Activated naive CD4-positive, alpha-beta T cell treated with anti-CD3 and anti-CD28 coated beads, Interleukin-2, amount 50 U/mL, for 72 hours (primary cell): ENCODE measurements at regions not wholly inside any gene's neighbourhood (a gene's known extent, or its start where the extent isn't known, plus 50 kb on each side); places are given as distances from the start of the nearest gene placed in this dataset.

Experiments used
- ATAC-seq, 2 donors: fragments of 150-1000 bp; cut with Tn5 transposase; 2 replicates each; pipeline ENCODE4 v1.10.0; 2021; ENCODE audit warnings: mild to moderate bottlenecking in 2 of 2, moderate library complexity in 2 of 2
- DNase-seq, 2 donors: peaks; one replicate each; pipeline ENCODE4 v3.0.0; 2021 to 2022; ENCODE audit warnings: low spot score in 2 of 2
- H3K27ac Mint-ChIP-seq, 2 donors: one replicate each; pipeline ENCODE4 v1.8.0; 2022; ENCODE audit warnings: mild to moderate bottlenecking in 2 of 2, mixed read lengths in 2 of 2
- H3K36me3 Mint-ChIP-seq, 2 donors: one replicate each; pipeline ENCODE4 v1.8.0; 2022; ENCODE audit warnings: mixed read lengths in 2 of 2
- H3K9me3 Mint-ChIP-seq, 2 donors: one replicate each; pipeline ENCODE4 v1.8.0; 2022; ENCODE audit warnings: mixed read lengths in 2 of 2

DNA sequence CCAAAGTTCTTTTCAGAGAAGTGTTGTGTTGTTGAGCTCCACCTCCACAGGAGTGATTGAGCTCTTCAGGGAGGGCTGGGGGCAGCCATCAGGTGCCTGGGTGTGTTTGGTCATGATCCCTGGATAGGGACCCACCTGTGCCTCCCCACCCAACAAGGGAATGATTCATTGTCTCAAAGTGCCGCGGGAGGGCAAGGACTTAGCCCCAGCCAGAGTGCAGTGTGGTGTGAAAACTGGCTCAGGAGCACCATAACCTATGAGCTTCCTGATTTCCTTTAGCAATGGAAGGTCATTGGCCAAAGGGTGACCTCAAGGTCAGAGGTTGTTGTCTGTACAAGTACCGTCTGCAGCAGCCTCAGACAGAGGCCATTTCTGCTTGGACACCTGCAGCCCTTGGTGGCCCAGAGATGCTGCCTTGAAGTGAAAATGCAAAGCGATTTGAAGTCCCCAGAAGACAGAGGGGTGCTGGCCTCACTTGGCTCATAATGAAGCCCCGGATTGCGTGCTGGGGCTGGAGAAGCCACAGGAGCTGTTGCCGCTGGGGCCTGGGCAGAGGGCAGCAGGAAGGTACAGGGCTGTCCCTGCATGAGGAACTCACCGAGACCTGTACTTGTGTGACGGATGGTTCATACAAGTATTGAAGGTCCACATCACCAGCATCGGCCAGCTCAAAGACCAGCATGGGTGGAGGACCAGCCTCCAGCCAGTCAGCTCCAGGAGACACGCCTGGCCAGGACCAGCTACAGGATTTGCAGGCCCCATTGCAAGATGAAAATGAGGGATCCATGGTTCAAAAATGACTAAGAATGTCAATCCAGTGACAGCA is 100.6 kb upstream of the DUSP22 start:
- Mint-ChIP-seq H3K27ac (peak overlapping the region in 1 of 2 donors; percentile 93), H3K9me3 (peaks cover 8 to 15% of the 10 kb centered on the region in 2 donors), H3K36me3 (peaks cover 7% of the 10 kb centered on the region in 2 donors)
- ATAC-seq (no peak), DNase-seq (no peak)

DNA sequence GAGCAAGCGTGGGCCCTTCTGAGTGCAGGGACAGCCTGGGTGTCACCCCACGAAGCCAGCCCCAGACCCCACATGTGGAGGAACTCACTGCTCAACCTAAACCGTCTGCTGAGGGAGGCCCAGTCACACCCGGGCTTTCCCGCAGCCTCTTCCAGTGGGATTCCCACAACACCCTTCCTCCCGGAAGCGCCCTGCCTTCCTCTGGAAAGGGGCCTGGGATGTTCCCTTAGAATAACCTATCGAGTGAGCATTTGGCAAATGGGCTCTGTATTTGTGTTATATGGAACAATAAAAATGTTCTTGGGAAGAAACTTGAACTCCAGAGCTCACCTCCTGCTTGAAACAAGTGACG is 100.0 kb upstream of the DUSP22 start:
- Mint-ChIP-seq H3K9me3 (peaks cover 10 to 17% of the 10 kb centered on the region in 2 donors), H3K36me3 (peaks cover 9 to 10% of the 10 kb centered on the region in 2 donors), H3K27ac (peak overlapping the region in 1 of 2 donors; percentile 93)
- no peak for DNase-seq
- no peak for ATAC-seq

DNA sequence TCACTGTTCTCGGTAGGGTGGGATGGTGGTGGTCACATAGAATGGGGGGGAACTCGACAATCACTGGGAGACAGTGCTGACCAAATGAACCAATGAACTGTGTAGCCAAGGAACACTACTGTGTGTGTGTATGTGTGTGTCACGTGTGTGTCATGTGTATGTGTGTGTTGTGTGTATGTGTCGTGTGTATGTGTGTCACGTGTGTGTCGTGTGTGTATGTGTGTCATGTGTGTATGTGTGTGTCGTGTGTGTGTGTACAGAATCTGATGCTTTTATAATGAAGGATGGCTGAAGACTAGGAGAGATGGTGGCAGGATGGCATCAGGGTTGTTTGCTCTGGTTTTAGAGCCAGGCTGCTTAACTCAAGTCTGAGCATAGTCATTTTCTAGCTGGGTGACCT is 99.1 kb upstream of the DUSP22 start:
- peaks cover 9 to 11% of the 10 kb centered on the region in 2 donors for H3K36me3 Mint-ChIP-seq
- H3K27ac Mint-ChIP-seq, result peak overlapping the region in 1 of 2 donors; percentile 90
- ATAC-seq (no peak), DNase-seq (no peak)
- peaks cover 10 to 17% of the 10 kb centered on the region in 2 donors for H3K9me3 Mint-ChIP-seq

DNA sequence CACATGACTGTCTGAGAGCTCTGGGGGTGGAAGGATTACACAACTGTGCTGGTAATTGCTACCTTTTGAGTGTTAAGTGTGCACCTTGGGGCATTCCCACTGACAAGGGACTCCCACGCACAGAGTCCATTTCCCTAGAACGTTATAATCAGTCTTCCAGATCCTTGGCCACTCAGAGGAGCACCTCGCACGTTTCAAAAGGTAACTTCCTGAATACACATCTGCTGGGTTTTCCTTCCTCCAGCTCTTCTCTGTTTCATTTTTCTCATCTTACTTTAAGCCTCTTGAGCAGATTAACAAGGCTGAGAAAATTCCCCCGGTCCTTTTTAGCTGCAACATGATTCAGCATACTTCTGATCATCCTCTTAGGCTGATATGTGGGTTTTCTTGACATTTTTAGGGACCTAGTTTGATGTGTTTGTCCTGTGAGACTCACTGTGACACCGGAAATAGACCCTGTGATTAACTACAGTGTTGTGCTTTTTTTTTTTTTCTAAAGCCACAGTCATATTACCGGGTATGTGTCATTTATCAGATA is 98.4 kb upstream of the DUSP22 start:
- DNase-seq (peak in 1 of 2 donors; percentile 67), ATAC-seq (peak; percentile 48 to 65)
- peaks cover 9 to 14% of the 10 kb centered on the region in 2 donors for H3K36me3 Mint-ChIP-seq
- H3K27ac Mint-ChIP-seq, result peak overlapping the region; percentile 41 to 90
- H3K9me3 Mint-ChIP-seq, result peaks cover 10 to 17% of the 10 kb centered on the region in 2 donors

DNA sequence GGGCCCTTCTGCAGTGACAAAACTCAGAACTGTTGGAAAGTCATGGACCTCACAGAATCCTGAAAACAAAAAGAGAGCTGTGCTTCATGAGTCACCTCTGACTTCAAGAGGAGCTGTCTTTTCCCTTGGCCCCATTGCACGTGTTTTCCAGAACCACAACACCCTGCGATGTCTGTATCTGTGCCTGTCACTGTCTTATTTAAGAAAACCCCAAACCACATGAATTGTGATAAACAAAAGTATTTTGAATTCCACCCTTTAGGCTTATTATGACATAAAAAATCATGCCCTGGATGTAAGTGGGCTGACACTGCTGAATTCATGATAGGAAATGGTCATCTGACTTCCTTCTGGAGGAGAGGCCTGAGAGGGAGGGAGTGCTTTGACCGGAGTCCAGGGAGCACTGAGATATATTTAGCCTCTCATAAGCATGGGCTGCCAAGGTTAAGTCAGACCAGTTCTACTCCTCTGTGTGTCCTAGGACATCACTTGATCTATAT is 96.4 kb upstream of the DUSP22 start:
- Mint-ChIP-seq H3K9me3 (peaks cover 10 to 17% of the 10 kb centered on the region in 2 donors), H3K27ac (peak overlapping the region in 1 of 2 donors; percentile 90), H3K36me3 (peaks cover 9 to 14% of the 10 kb centered on the region in 2 donors)
- peak in 1 of 2 donors; percentile 77 for DNase-seq
- peak; percentile 64 to 72 for ATAC-seq

DNA sequence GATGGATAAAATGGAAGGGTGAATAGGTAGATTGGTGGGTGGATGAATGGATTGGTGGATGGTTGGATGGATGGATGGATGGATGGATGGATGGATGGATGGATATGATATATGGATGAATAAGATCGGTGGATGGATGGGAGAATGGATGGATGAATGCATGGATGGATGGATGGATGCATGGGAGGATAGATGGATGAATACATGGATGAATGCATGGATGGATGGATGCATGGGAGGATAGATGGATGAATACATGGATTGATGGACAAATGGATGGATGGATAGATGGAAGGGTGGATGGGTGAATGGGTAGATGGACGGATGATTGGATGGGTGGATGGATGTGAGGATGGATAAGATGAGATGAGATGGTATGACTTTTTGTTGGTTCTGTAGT is 95.7 kb upstream of the DUSP22 start:
- H3K9me3 Mint-ChIP-seq, result peaks cover 10 to 17% of the 10 kb centered on the region in 2 donors
- ATAC-seq, result no peak
- H3K27ac Mint-ChIP-seq, result peak overlapping the region in 1 of 2 donors; percentile 90
- H3K36me3 Mint-ChIP-seq, result peaks cover 9 to 14% of the 10 kb centered on the region in 2 donors
- no peak for DNase-seq

DNA sequence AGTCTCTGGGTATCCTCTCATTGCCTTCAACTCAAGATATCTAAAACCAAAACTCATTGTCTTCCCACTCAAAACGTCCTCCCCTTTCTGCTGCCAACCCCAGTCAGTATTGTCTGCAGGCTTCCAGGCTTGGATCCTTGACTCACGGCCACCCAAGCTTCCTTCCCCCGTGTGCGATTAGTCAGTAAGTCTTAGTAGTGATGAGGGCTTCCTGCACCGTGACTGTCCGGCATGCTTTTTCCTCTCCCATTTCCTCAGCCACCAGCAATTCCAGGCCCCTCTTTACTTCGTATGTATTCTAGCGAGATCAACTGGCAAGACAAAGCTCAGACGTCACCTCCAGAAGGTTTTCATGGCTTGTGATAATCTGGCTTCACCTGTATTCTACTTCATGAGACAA is 88.6 kb upstream of the DUSP22 start:
- DNase-seq (no peak), ATAC-seq (no peak)
- Mint-ChIP-seq H3K36me3 (no peaks in the 10 kb centered on the region), H3K27ac (no peak overlapping the region), H3K9me3 (no peaks in the 10 kb centered on the region)

DNA sequence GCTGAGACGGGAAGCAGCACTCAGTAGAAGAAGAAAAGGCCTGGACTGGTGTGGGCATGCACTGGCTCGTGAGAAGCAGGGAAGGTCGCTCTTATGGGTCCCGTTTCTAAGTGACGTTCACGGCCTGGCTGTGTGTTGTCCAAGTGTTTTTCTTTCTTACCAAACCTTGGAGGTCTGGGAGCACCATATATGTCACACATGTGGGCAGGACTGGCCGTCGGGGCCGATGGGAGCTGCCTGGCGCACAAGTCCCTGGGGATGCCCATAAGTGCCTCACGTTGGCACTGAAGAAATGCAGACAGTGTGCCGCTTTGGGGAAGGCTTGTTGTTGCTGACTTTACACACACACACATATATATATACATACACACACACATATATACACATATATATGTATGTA is 86.0 kb upstream of the DUSP22 start:
- no peaks in the 10 kb centered on the region for H3K36me3 Mint-ChIP-seq
- no peaks in the 10 kb centered on the region for H3K9me3 Mint-ChIP-seq

DNA sequence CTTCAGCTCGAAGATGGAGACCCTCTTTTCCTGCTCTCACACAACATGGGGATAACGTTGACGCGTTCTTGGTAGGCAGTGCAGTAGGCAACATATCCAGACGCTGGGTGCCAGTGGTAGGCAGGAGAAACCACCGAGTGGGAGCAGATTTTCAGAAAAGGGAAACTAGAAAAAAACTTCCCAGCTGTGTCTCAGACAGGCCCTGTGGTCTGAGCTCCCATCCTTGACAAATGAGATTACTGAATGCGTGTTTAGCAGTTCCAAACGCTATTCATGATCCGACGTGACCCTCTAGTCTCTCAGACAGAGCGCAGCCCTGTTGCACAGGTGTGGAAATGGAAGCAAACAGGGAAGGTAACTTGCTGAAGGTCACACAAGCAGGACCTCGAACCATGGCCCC is 83.9 kb upstream of the DUSP22 start:
- ATAC-seq, result no peak

More for the DNA sequence above, 86.0 kb upstream of the DUSP22 start:
- ATAC-seq (no peak), DNase-seq (no peak)
- H3K27ac Mint-ChIP-seq, result peak overlapping the region in 1 of 2 donors; percentile 32

DNA sequence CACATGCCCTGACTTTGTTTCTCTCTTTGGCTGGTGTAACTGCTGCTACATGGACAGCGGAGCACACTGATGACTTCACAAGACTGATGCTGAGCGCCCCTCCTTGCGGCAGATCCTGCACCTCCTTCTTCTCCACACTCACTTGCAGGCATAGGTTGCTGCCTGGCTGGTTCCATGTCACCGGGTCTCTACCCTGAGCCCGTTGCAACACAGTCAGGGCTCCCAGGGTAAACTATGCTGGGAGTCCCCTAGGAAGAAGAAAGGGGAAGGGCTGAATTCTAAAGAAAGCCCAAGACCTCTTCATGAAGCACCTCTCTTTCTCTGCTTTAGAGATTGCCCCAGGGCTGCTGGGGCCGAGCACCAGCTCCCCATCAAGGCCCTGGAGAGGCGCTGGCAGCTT is 83.3 kb upstream of the DUSP22 start:
- Mint-ChIP-seq H3K27ac (no peak overlapping the region), H3K9me3 (peaks cover 0 to 8% of the 10 kb centered on the region in 2 donors), H3K36me3 (peaks cover 7 to 14% of the 10 kb centered on the region in 2 donors)
- no peak for ATAC-seq
- DNase-seq, result no peak

More for the DNA sequence above, 83.9 kb upstream of the DUSP22 start:
- Mint-ChIP-seq H3K36me3 (peaks cover 3 to 9% of the 10 kb centered on the region in 2 donors), H3K27ac (no peak overlapping the region), H3K9me3 (peaks cover 0 to 3% of the 10 kb centered on the region in 2 donors)
- DNase-seq, result no peak

DNA sequence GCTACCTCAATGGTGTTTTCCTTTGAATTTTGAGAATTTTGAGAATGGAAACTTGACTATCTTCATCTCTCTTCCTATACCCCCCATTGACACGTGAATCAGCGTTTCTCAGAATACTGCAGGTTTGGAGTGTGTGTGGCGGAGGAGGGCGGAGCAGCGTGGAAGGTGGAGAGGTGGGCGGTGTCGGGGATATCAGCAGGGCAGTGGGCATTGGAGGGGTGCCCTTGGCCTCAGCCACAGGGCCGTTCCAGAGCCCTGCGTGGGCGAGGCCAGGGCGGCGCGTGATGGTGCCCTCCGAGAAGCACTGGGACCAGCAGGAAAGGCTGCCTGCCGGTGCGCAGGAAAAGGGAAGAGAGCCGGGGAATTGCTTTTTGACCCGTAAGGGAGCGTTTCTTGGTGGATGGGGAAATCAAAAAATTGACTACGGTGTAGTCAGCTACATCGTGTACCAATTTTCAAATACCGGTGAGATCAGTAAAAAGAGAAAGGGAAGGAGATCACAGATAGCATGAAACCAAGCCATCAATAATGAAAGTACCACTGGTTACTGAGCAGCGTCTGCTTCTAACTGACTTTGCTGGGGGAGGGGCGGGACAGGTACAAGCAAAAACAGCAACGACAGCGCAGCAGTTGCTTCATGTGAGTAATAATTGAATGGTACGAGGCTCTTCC is 82.7 kb upstream of the DUSP22 start:
- DNase-seq, result peak in 1 of 2 donors; percentile 71
- peak; percentile 88 to 98 for ATAC-seq
- Mint-ChIP-seq H3K36me3 (peaks cover 7 to 21% of the 10 kb centered on the region in 2 donors), H3K27ac (peak overlapping the region; percentile 26 to 47), H3K9me3 (peaks cover 0 to 12% of the 10 kb centered on the region in 2 donors)

DNA sequence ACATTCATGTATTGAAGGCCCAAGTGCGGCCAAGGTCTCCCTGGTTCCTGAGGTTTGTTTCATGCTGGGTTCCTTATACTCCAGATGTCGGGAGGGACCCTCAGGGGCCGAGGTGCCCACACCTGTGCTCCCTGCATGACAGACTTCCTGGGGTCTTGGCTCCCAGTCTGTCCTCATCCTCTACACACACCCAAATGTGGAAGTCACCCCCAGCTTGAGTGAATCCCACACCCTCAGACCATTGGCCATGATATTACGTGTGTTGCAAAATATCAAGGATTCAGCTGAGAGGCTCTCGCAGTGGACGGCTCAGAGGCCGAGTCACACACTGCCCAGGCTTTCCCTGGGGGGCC is 82.2 kb upstream of the DUSP22 start:
- H3K27ac Mint-ChIP-seq, result peak overlapping the region in 1 of 2 donors; percentile 47
- H3K36me3 Mint-ChIP-seq, result peaks cover 7 to 25% of the 10 kb centered on the region in 2 donors
- peaks cover 0 to 13% of the 10 kb centered on the region in 2 donors for H3K9me3 Mint-ChIP-seq
- DNase-seq (no peak), ATAC-seq (no peak)

DNA sequence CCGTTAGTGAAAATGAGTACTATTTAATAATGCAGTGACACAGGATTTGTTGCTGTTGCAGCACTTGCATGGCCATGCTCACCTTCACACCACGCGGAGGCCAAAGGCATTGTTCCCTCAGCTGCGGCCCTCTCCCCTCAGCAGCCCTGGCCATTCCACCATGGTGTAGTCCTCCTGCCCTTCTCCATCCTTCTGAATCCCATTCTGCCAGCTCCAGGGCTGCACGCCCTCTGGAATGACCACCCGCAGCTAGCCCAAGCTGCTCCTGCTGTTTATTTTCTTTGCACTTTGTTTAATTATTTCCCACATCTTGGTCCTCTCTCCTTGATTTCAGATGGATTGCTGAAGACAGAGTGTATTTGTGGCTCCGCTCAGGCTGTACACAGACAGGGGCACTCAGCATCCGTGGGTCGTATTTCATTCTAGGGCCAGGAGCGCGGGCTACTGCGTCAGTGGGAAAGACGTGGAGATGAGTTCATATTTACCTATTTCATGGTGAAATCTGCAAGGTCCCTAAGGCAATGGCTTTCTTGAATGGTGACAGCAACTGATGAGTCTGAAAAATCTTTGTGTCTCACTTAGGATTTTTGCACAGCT is 81.4 kb upstream of the DUSP22 start:
- no peak for DNase-seq
- peaks cover 7 to 25% of the 10 kb centered on the region in 2 donors for H3K36me3 Mint-ChIP-seq
- peaks cover 0 to 13% of the 10 kb centered on the region in 2 donors for H3K9me3 Mint-ChIP-seq
- ATAC-seq, result no peak
- H3K27ac Mint-ChIP-seq, result no peak overlapping the region

DNA sequence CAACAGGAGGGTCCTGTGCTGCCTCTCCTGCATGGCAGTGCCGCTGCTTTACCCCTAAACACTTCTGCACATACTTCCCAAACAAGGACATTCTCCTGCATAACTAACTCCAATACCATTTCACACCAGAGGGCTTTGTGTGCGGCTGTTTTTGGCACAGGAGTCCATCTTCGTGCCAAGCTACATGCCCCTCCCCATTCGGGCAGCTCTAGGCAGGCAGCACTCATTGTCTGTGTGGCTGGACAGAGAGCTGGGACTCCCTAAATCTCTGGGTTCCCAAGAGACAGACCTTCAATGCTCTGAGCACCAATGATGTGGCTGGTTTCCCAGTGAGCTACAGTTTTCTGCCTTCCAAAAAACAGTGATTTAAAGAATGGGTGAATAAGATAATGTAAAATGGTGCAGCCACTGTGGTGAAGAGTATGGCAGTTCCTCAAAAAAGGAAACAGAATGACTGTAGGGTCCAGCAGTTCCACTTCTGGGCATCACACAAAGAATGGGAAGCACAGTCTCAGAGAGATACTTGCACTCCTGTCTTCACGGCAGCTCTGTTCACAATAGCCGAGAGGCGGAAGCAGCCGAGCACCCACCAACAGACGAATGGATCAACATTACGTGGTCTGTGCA is 80.3 kb upstream of the DUSP22 start:
- Mint-ChIP-seq H3K27ac (no peak overlapping the region), H3K36me3 (peaks cover 7 to 28% of the 10 kb centered on the region in 2 donors), H3K9me3 (peaks cover 0 to 15% of the 10 kb centered on the region in 2 donors)
- DNase-seq, result no peak
- no peak for ATAC-seq

DNA sequence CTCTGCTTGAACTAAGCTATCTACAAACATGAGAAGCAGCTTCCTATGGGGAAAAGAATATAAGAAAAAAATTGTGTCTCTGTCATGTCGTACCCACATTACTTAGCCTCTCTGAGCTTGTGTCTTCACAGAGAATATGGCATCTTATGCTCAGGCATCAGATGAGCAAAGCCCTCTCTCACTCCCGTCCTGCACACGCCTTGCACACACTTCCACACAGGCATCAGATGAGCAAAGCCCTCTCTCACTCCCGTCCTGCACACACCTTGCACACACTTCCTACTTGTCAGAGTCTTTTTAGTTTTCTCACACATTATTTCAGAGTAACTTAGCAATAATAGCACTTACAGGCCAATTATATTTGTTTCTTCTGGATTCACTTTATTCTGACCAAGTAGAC is 79.0 kb upstream of the DUSP22 start:
- ATAC-seq (no peak), DNase-seq (no peak)
- Mint-ChIP-seq H3K9me3 (peaks cover 0 to 22% of the 10 kb centered on the region in 2 donors), H3K36me3 (peaks cover 7 to 36% of the 10 kb centered on the region in 2 donors), H3K27ac (no peak overlapping the region)

DNA sequence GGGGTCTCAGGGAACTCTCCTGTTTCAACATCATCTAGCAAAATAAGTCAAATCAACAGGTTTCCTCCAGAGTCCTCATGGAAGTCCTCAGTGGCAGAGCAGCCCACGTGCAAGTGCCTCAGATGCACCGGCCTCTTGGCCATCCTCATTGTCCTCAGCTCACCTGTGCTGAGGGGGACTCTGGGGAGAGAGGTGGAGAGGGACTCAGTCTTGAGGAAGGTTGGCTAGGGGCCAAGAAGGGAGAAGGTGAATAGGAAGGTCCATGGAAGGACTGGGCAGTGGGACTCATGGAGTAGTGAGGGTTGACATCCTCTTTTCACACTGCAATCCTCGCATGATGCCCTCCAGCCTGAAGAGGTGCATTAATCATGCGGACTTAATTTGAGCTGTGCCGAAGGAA is 77.9 kb upstream of the DUSP22 start:
- ATAC-seq, result no peak
- no peak for DNase-seq
- Mint-ChIP-seq H3K9me3 (peaks cover 0 to 22% of the 10 kb centered on the region in 2 donors), H3K27ac (peak overlapping the region in 1 of 2 donors; percentile 76), H3K36me3 (peaks cover 7 to 36% of the 10 kb centered on the region in 2 donors)
